LHCN-M2 (cell line): ENCODE measurements at regions not wholly inside any gene's neighbourhood (a gene's known extent, or its start where the extent isn't known, plus 50 kb on each side); places are given as distances from the start of the nearest gene placed in this dataset.
"Not testable (repeated sequence)": the region's sequence is repeated elsewhere in the genome, so short reads cannot be mapped to it uniquely, and the experiment has no call there.

Experiments used
- DNase-seq: peaks from one replicate; pipeline ENCODE4 v3.0.0-alpha.2; 2012; ENCODE audit warnings: low read depth

- DNase-seq, result no peak
These were observed 72.2 kb downstream of the SERINC2 start for GRCh38 chr1:31485166-31485565.

- no peak for DNase-seq
These were observed 74.1 kb downstream of the SERINC2 start for GRCh38 chr1:31487143-31487542.

- no peak for DNase-seq
These were observed 74.8 kb downstream of the SERINC2 start for GRCh38 chr1:31487721-31488293.

- no peak for DNase-seq
These were observed 75.5 kb downstream of the SERINC2 start for GRCh38 chr1:31488528-31488927.

GRCh38 chr1:31489575-31489974 lies 76.6 kb downstream of the SERINC2 start:
- not testable (repeated sequence) for DNase-seq

- not testable (repeated sequence) for DNase-seq
These were observed 77.6 kb downstream of the SERINC2 start for GRCh38 chr1:31490596-31490995.

- DNase-seq, result not testable (repeated sequence)
These were observed 81.0 kb upstream of the TINAGL1 start for GRCh38 chr1:31495351-31495750.

- not testable (repeated sequence) for DNase-seq
These were observed 80.5 kb upstream of the TINAGL1 start for GRCh38 chr1:31495770-31496169.

GRCh38 chr1:31497601-31498000 lies 78.7 kb upstream of the TINAGL1 start:
- peak; percentile 62 for DNase-seq

GRCh38 chr1:31498376-31499040 lies 77.8 kb upstream of the TINAGL1 start:
- DNase-seq, result no peak

- no peak for DNase-seq
These were observed 74.8 kb upstream of the TINAGL1 start for GRCh38 chr1:31501505-31501904.

- DNase-seq, result no peak
These were observed 74.1 kb upstream of the TINAGL1 start for GRCh38 chr1:31502253-31502652.

- DNase-seq, result no peak
These were observed 73.3 kb upstream of the TINAGL1 start for GRCh38 chr1:31502926-31503511.

- DNase-seq, result no peak
These were observed 72.7 kb upstream of the TINAGL1 start for GRCh38 chr1:31503570-31503969.

- DNase-seq, result no peak
These were observed 72.3 kb upstream of the TINAGL1 start for GRCh38 chr1:31504001-31504400.

GRCh38 chr1:31505911-31506497 lies 70.3 kb upstream of the TINAGL1 start:
- DNase-seq, result peak; percentile 92

GRCh38 chr1:31507221-31507620 lies 69.1 kb upstream of the TINAGL1 start:
- DNase-seq, result no peak

- DNase-seq, result no peak
These were observed 68.4 kb upstream of the TINAGL1 start for GRCh38 chr1:31507676-31508530.

GRCh38 chr1:31509124-31510072 lies 66.9 kb upstream of the TINAGL1 start:
- DNase-seq, result no peak

GRCh38 chr1:31510304-31510703 lies 66.0 kb upstream of the TINAGL1 start:
- DNase-seq, result no peak
